T-helper 1 cell treated with Interleukin-12 subunit alpha and Interleukin-12 subunit beta and Interleukin-4 antibody, amounts not matched to agents 30 μg/mL and 1 μg/mL, for 36 hours (primary cell): ENCODE measurements at regions not wholly inside any gene's neighbourhood (a gene's known extent, or its start where the extent isn't known, plus 50 kb on each side); places are given as distances from the start of the nearest gene placed in this dataset.
"Not testable (repeated sequence)": the region's sequence is repeated elsewhere in the genome, so short reads cannot be mapped to it uniquely, and the experiment has no call there.

Source experiments
- H3K27ac Mint-ChIP-seq: one replicate; pipeline ENCODE4 v1.8.0; 2021; ENCODE audit warnings: mild to moderate bottlenecking, mixed read lengths
- H3K27me3 Mint-ChIP-seq: one replicate; pipeline ENCODE4 v1.8.0; 2021; ENCODE audit warnings: low read depth, mixed read lengths
- H3K36me3 Mint-ChIP-seq: one replicate; pipeline ENCODE4 v1.8.0; 2021; ENCODE audit warnings: low read depth, mixed read lengths
- H3K4me1 Mint-ChIP-seq: one replicate; pipeline ENCODE4 v1.8.0; 2021; ENCODE audit warnings: low read depth, mixed read lengths
- H3K4me3 Mint-ChIP-seq: one replicate; pipeline ENCODE4 v1.8.0; 2021; ENCODE audit warnings: mild to moderate bottlenecking, moderate library complexity, mixed read lengths
- H3K9me3 Mint-ChIP-seq: one replicate; pipeline ENCODE4 v1.8.0; 2021; ENCODE audit warnings: mixed read lengths

- H3K9me3 Mint-ChIP-seq, result peaks cover 33% of the 10 kb centered on the region
- H3K27ac Mint-ChIP-seq, result not testable (repeated sequence)
Measured at GRCh38 chr3:21204122-21204521, 546.9 kb downstream of the ZNF385D start.

GRCh38 chr3:21195203-21195602 lies 555.8 kb downstream of the ZNF385D start:
- Mint-ChIP-seq H3K27ac (no peak overlapping the region), H3K27me3 (no peaks in the 10 kb centered on the region), H3K9me3 (no peaks in the 10 kb centered on the region), H3K4me3 (no peak overlapping the region), H3K4me1 (no peaks in the 10 kb centered on the region), H3K36me3 (no peaks in the 10 kb centered on the region)

More at GRCh38 chr3:21204122-21204521, 546.9 kb downstream of the ZNF385D start:
- not testable (repeated sequence) for H3K36me3 Mint-ChIP-seq, H3K4me3 Mint-ChIP-seq, H3K27me3 Mint-ChIP-seq, H3K4me1 Mint-ChIP-seq

GRCh38 chr3:21194036-21194435 lies 557.0 kb downstream of the ZNF385D start:
- H3K4me1 Mint-ChIP-seq, H3K27me3 Mint-ChIP-seq, H3K36me3 Mint-ChIP-seq, H3K27ac Mint-ChIP-seq, H3K9me3 Mint-ChIP-seq, H3K4me3 Mint-ChIP-seq: not testable (repeated sequence)

DNA sequence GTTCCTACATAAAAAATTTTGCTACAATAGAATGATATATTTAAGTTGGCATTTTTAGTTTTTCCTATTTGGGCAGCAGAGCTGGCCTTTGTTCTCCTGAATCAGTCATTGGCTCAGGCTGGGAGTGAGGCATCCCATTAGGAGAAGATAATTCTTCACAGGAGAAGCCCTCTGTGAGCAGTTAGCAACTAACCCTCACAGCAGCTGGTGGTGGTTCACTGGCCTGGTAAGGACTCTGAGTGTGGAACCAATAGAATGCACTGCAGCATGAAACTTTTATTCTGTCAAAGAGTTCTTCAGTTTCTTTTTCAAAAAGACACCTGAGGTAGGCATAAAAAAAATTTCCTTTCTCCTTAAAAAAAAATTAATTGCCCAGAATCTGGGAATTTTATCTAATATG lies 562.6 kb downstream of the ZNF385D start:
- Mint-ChIP-seq H3K36me3 (no peaks in the 10 kb centered on the region), H3K9me3 (peaks cover 6% of the 10 kb centered on the region), H3K27me3 (no peaks in the 10 kb centered on the region), H3K4me3 (no peak overlapping the region), H3K27ac (no peak overlapping the region), H3K4me1 (no peaks in the 10 kb centered on the region)

DNA sequence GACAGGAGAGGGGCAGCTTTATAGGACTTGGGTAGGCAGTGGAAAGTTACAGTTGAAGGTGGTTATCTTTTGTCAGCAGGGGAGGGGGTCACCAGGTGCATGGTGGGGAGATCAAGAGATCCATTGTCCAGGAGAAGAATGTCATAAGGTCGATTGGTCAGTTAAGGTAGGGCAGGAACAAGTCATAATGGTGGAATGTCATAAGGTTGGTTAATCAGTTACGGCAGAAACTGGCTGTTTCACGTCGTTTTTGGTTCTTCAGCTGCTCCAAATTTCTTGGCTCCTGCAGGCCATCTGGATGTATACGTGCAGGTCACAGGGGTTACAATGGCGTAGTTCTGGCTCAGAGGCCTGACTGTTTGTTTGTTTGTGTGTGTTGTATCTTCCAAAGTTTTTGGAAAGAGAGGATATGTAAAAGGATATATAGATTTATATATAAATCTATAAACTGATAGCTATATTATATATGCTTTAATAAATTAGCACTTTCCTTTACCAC lies 565.1 kb downstream of the ZNF385D start:
- Mint-ChIP-seq H3K4me3 (no peak overlapping the region), H3K27me3 (no peaks in the 10 kb centered on the region), H3K36me3 (no peaks in the 10 kb centered on the region)

DNA sequence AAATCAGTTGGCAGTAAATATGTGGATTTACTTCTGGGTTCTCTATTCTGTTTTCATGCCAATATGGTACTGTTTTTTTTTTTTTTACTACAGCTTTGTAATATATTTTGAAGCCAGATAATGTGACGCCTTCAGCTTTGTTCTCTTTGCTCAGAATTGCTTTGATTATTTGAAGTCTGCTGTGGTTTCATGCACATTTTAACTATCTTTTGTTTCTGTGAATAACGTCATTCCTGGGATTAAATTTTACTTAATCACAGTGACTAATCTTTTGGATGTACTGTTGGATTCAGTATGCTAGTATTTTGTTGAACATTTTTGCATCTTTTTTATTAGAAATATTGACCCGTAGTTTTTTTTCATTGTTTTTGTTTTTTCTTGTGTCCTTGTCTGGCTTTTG lies 576.5 kb downstream of the ZNF385D start:
- Mint-ChIP-seq H3K27ac (no peak overlapping the region), H3K4me3 (no peak overlapping the region), H3K9me3 (peaks cover 34% of the 10 kb centered on the region), H3K27me3 (no peaks in the 10 kb centered on the region), H3K4me1 (no peaks in the 10 kb centered on the region), H3K36me3 (no peaks in the 10 kb centered on the region)

More for the DNA sequence above, 565.1 kb downstream of the ZNF385D start:
- Mint-ChIP-seq H3K27ac (no peak overlapping the region), H3K9me3 (peaks cover 6% of the 10 kb centered on the region), H3K4me1 (no peaks in the 10 kb centered on the region)

GRCh38 chr3:21170964-21171363 lies 580.0 kb downstream of the ZNF385D start:
- no peaks in the 10 kb centered on the region for H3K4me1 Mint-ChIP-seq
- H3K27me3 Mint-ChIP-seq, result no peaks in the 10 kb centered on the region
- H3K36me3 Mint-ChIP-seq, result no peaks in the 10 kb centered on the region
- H3K27ac Mint-ChIP-seq, result no peak overlapping the region
- H3K9me3 Mint-ChIP-seq, result peaks cover 11% of the 10 kb centered on the region
- no peak overlapping the region for H3K4me3 Mint-ChIP-seq

DNA sequence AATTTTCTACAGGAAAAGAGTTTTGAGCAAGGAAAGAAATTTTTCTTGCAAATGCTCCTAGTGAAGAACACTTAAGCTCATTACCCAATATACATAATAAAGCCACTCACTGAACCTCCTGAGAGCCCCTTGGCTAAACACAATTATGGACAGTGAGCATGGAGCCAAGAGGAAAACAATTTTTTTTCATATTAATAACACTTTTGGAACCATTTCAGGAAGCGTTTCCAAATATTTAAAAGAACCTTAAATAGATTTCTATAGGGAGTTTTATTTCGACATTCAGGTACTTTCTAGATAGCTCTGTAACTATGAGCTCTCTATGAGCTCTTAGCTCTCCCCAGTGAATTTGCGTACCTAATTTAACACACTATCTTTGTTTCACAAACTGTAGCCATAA lies 581.1 kb downstream of the ZNF385D start:
- H3K9me3 Mint-ChIP-seq, result peaks cover 2% of the 10 kb centered on the region
- no peaks in the 10 kb centered on the region for H3K4me1 Mint-ChIP-seq
- H3K27ac Mint-ChIP-seq, result no peak overlapping the region
- no peak overlapping the region for H3K4me3 Mint-ChIP-seq
- H3K27me3 Mint-ChIP-seq, result no peaks in the 10 kb centered on the region
- no peaks in the 10 kb centered on the region for H3K36me3 Mint-ChIP-seq

GRCh38 chr3:21168471-21168870 lies 582.5 kb downstream of the ZNF385D start:
- Mint-ChIP-seq H3K9me3 (peaks cover 3% of the 10 kb centered on the region), H3K27me3 (no peaks in the 10 kb centered on the region), H3K4me3 (no peak overlapping the region), H3K4me1 (no peaks in the 10 kb centered on the region), H3K27ac (no peak overlapping the region), H3K36me3 (no peaks in the 10 kb centered on the region)

DNA sequence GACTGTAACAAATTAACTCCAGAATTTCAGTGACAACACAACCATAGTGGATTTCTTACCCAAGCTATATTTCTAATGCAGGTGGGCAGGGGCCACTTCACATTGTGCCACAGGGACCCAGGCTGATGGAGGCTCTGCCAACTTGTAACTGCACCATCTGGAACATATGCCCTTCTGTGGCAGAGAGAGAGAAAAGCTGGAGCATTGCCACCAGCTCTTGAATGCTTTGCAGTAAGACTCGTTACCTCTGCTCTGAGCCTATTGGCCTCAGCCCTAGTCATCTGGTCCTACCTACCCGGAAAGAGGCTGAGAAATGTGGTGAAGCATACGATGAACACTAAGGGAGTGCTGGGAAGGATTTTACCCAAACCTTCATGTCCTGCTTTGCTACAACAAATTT lies 587.1 kb downstream of the ZNF385D start:
- H3K4me3 Mint-ChIP-seq, result no peak overlapping the region
- no peaks in the 10 kb centered on the region for H3K27me3 Mint-ChIP-seq
- H3K27ac Mint-ChIP-seq, result no peak overlapping the region
- H3K4me1 Mint-ChIP-seq, result no peaks in the 10 kb centered on the region
- H3K9me3 Mint-ChIP-seq, result peaks cover 3% of the 10 kb centered on the region
- H3K36me3 Mint-ChIP-seq, result no peaks in the 10 kb centered on the region

DNA sequence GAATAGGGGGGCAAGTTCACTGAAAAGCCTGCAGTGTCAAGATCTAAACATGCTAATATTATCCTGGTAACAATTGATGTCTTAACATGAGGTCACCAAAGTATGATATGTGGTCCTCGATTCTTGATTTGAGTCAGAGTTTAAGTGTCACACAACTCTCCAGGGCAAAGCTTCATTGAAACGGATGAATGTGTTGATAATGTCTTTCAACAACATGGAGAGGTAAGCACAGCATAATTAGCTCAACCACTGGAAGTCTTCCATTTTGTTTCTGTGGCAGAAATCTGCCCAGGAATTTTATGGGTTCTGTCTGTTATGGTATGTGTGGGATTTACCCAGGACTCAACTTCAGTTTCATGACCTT lies 591.5 kb downstream of the ZNF385D start:
- H3K9me3 Mint-ChIP-seq, result peaks cover 6% of the 10 kb centered on the region
- no peaks in the 10 kb centered on the region for H3K4me1 Mint-ChIP-seq
- no peaks in the 10 kb centered on the region for H3K36me3 Mint-ChIP-seq
- no peak overlapping the region for H3K27ac Mint-ChIP-seq
- no peak overlapping the region for H3K4me3 Mint-ChIP-seq
- H3K27me3 Mint-ChIP-seq, result no peaks in the 10 kb centered on the region

GRCh38 chr3:21158861-21159542 lies 592.0 kb downstream of the ZNF385D start:
- H3K36me3 Mint-ChIP-seq, result no peaks in the 10 kb centered on the region
- no peak overlapping the region for H3K27ac Mint-ChIP-seq

GRCh38 chr3:21154911-21155310 lies 596.1 kb downstream of the ZNF385D start:
- Mint-ChIP-seq H3K4me3 (no peak overlapping the region), H3K27me3 (no peaks in the 10 kb centered on the region)

More at GRCh38 chr3:21158861-21159542, 592.0 kb downstream of the ZNF385D start:
- Mint-ChIP-seq H3K4me3 (no peak overlapping the region), H3K9me3 (peaks cover 6% of the 10 kb centered on the region), H3K4me1 (no peaks in the 10 kb centered on the region), H3K27me3 (no peaks in the 10 kb centered on the region)

DNA sequence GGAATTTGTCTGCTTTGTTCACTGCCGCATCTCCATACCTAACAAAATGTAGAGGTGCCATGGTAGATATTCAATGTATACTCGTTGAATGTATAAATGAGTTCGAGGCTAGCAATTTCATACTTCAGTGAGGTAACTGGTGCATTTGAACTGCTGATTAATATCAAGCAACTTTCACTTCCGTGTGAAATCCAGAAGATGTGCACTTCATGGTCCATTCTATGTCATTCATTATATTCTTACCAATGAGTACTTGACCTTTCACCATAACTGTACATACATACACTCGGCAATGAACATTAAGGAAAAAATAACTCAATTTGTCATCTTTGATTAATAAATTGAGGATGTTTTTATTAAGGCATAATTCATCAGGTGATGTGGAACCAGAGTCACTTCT lies 598.5 kb downstream of the ZNF385D start:
- Mint-ChIP-seq H3K36me3 (no peaks in the 10 kb centered on the region), H3K27ac (no peak overlapping the region), H3K9me3 (no peaks in the 10 kb centered on the region), H3K4me1 (no peaks in the 10 kb centered on the region), H3K27me3 (no peaks in the 10 kb centered on the region), H3K4me3 (no peak overlapping the region)

More at GRCh38 chr3:21154911-21155310, 596.1 kb downstream of the ZNF385D start:
- Mint-ChIP-seq H3K4me1 (no peaks in the 10 kb centered on the region), H3K36me3 (no peaks in the 10 kb centered on the region), H3K27ac (no peak overlapping the region), H3K9me3 (peaks cover 6% of the 10 kb centered on the region)

DNA sequence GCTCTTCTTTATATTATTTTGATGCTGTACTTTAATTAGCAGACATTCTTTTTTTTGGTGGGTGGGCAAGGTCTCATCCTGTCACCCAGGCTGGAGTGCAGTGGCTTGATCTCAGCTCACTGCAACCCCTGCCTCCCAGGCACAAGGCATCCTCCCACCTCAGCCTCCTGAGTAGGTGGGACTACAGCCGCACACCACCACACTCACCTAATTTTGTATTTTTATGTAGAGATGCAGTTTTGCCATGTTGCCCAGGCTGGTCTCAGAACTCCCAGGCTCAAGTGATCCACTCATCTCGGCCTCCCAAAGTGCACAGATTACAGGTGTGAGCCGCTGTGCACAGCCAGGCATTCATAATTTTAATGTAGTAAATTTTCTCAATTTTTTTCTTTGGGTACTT lies 608.1 kb downstream of the ZNF385D start:
- Mint-ChIP-seq H3K27ac (no peak overlapping the region), H3K27me3 (no peaks in the 10 kb centered on the region), H3K4me3 (no peak overlapping the region), H3K4me1 (no peaks in the 10 kb centered on the region), H3K36me3 (no peaks in the 10 kb centered on the region), H3K9me3 (no peaks in the 10 kb centered on the region)

DNA sequence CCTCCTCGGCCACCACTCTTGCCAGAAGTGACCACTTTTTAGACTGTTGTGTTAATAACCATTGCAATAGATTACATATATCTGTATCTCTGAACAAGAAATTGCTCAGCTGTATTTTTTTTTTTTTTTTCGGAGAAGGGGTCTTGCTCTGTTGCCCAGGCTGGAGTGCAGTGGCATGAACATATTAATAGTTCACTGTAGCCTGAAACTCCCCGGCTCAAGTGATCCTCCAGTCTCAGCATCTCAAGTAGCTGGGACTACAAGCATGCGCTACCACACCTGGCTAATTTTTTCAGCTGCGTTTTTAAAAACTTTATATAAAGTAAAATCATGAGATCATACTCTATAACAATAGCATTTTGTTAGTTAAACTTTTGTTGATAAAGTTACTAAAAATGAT lies 609.0 kb downstream of the ZNF385D start:
- Mint-ChIP-seq H3K4me1 (no peaks in the 10 kb centered on the region), H3K27me3 (no peaks in the 10 kb centered on the region), H3K27ac (no peak overlapping the region), H3K4me3 (no peak overlapping the region), H3K36me3 (no peaks in the 10 kb centered on the region), H3K9me3 (no peaks in the 10 kb centered on the region)
